D341Med (cell line): ENCODE measurements at regions not wholly inside any gene's neighbourhood (a gene's known extent, or its start where the extent isn't known, plus 50 kb on each side); places are given as distances from the start of the nearest gene placed in this dataset.

Experiments
- DNase-seq: peaks from one replicate; pipeline ENCODE4 v3.0.0; 2012; ENCODE audit warnings: low spot score

DNA sequence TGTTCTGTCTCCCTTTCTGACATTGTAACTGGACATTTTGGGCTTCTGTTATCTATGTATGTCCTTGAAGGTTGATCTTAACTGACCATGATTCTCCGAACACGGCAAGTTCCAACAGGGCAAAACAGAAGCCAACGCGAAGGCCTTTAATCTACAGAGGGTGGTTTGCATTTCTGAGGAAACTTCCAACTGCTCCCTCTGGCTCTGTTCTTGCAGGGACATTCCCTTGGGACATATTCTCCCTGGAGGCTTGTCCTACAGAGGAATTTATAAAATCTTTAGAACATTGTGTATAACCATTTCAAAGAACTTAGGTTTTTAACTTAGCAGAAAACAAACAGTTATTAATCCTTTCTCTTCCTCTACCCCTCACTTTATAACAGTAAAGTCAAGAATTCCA is 189.0 kb upstream of the CDYL start:
- DNase-seq = no peak

GRCh38 chr6:4586469-4586859 is 189.7 kb upstream of the CDYL start:
- no peak for DNase-seq

DNA sequence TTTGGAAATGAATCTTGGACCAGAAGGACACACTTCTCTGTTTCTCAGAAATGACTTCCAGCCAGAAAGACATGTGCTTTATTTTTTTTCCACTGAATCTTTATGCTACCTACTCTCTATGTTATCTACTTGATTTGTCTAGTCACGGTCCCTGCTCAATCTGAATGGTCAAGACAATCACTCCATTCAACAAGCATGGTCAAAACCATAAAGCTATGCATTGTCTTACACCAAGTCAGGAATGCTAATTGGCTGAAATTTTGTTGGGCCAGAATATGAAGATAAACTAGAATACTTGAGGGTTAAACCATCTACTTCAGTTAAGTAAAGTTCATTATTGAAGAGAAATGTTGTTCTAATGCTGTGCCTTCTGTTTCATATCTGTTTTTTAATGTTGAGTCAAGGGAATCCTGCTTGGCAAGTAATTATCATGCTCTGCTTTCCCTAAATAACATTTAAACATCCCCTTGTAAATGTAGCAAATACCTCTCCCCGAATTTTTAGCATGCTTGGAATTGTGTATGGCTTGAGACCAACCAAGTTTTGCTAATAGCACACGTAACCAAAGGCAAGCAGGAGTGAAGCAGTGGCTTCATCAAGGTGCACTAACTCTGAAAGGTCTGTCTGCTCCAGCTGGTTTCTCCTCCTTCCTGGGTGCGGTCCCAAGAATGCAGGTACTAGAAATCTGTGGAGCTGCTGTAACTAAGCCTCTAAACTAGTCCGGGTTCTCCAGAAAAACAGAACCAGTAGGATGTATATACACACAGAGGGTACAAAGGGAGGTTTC is 190.3 kb upstream of the CDYL start:
- DNase-seq = no peak

GRCh38 chr6:4584801-4585200 is 191.4 kb upstream of the CDYL start:
- no peak for DNase-seq

- DNase-seq = no peak
Observed at GRCh38 chr6:4582506-4583417, 193.4 kb upstream of the CDYL start.

GRCh38 chr6:4581468-4582385 is 194.5 kb upstream of the CDYL start:
- DNase-seq = no peak

- DNase-seq = no peak
Observed at GRCh38 chr6:4580361-4580760, 195.8 kb upstream of the CDYL start.

DNA sequence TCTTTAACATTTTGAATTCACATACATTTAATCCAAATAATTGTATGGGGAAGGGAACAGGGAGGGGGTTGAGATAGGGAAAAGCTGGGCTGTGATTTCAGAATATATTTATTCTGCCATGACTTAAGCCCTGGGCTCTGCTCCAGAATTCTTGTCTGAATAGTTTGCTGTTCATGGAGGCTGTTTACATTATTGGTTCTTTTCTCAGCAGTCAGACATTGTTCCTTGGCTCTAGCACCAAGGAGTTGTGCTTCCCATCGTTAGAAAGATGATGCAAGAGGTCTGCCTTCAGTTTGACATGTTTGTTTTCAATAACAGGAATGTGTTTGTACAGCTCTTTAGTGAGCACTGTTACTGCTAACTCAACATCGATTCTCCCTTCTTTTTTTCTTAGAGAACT is 198.8 kb upstream of the CDYL start:
- DNase-seq = no peak

GRCh38 chr6:4575714-4576113 is 200.5 kb upstream of the CDYL start:
- DNase-seq = no peak

- no peak for DNase-seq
Observed at GRCh38 chr6:4574007-4574406, 202.2 kb upstream of the CDYL start.

GRCh38 chr6:4571011-4571410 is 205.2 kb upstream of the CDYL start:
- DNase-seq = no peak

DNA sequence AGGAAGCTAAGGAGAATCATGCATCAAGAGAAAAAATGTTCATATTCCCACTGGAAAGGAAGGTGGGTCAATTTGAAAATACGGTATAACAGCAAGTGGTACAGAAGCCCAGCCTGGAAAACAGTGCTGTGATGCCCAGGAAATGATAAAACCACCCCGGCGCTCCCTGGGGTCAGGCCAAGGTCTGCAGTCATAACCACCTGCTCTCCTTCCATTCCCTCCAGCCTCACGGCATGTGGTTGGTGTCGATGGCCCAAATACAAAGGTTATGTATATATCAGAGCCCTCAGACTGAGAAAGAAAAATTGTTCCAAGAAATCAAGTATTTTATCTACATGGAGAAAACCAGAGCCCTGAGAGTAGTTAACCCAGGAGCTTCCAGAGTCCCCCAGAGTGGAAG is 208.1 kb upstream of the CDYL start:
- DNase-seq = no peak

GRCh38 chr6:4567141-4567540 is 209.1 kb upstream of the CDYL start:
- DNase-seq = no peak

DNA sequence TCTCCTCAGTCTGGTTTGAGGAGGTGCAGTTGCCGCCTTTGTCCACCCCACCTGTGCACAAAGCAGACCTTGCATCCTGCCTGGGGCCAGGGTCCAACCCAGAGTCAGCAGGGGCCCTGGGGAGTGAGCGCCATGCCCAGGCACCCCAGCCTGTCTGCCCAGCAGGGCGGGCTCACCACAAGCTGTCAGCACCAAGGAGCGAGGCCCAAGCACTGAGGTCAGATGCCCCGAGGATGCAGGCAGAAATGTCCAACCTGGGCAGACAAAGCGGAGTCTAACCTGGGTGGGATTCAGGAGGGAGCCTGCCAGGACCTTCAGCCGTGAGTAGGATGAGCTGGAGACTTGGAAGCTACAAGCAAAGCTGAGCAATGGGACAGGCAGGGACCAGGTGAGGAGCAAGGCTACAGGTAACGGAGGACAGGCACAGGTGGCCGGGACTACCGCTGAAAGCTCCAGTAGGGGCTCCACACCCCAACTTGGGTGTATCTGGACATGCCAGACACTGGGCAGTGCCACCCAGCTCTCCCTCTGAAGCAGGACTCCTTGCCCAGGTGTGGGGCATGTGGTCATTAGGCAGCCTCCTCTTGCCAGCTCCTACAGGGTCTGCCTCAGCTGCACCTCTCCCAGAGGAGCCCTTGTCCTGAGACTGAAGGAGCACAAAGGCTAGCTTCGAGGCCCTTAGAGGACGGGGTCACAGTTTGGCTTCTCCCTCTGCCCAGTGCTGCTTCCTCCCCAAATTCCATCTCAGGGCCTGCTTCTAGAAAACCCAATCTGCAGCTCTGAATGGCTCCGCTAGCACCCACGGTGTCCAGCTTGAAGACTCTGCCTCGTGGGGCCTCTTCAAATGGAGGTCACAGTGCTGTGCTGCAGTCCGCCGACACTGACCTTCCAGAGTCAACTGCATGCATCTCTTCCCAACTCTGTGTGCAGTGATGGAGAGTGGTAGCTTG is 210.6 kb upstream of the CDYL start:
- DNase-seq = no peak

DNA sequence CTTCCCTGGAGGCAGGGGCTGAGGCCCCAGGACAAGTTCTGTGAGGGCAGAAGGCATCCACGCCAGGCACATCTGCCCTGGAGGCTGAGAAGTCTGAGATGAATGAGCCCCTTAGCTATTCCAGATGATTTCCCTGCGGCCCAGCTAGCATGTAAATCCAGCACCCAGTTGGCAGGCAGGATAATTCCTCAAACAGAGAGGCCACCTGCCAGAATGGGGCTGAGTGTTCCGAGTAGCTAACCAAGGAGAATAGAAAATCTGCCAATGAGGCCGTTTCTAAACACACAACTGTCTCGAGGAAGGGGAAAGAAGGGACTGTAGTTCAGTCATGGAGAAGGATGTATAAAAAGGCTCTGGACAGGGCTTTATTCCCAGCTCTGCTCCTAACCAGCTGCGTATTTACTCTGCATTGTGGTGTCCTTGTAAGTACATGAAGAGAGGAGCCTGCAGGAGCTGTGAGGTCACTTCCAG is 211.4 kb upstream of the CDYL start:
- no peak for DNase-seq

DNA sequence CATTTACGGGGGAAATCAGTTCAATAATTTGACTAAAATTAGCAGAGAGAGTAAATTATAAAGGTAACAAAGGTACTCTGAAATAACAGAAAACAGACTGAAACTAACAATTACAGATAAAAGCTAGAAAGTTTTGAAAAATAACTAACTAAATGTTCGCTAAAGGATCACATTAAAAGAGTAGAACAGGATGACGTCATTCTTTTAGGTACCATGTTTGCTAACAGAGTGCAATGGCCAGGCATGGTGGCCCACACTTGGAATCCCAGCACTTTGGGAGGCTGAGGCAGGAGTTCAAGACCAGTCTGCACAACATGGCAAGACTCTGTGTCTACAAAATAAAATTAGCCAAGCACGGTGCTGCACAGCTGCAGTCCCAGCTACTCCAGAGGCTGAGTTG is 212.3 kb upstream of the CDYL start:
- DNase-seq = no peak

- no peak for DNase-seq
Observed at GRCh38 chr6:4563156-4563555, 213.0 kb upstream of the CDYL start.

DNA sequence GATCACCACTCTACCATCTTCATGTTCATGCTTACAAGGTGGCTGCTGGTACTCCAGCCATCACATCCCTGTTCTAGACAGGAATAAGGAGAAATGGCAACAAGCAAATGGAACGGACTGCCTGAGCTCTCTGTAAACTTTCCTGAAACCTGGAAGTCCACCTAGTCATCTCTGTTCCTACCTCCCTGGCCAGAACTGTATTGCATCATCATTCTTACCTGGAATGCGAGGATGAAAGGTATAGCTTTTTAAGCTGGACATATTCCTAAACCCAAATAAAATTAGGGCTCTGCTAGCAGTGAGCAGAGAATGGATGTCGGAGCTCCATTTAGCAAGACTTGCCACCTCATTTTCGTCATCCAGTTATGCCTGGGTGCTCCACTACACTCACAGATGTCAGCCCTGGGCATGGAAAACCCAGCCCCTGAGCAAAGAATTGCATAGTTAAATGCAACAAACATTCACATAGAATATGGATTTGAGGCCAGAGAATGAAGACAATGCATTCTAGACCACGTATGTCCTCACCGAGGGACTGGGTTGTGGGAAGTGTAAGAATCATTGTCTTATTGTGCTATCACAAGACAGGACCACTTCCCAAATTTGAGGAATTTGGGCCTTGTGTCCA is 214.3 kb upstream of the CDYL start:
- DNase-seq = no peak

- DNase-seq = no peak
Observed at GRCh38 chr6:4561078-4561435, 215.1 kb upstream of the CDYL start.

DNA sequence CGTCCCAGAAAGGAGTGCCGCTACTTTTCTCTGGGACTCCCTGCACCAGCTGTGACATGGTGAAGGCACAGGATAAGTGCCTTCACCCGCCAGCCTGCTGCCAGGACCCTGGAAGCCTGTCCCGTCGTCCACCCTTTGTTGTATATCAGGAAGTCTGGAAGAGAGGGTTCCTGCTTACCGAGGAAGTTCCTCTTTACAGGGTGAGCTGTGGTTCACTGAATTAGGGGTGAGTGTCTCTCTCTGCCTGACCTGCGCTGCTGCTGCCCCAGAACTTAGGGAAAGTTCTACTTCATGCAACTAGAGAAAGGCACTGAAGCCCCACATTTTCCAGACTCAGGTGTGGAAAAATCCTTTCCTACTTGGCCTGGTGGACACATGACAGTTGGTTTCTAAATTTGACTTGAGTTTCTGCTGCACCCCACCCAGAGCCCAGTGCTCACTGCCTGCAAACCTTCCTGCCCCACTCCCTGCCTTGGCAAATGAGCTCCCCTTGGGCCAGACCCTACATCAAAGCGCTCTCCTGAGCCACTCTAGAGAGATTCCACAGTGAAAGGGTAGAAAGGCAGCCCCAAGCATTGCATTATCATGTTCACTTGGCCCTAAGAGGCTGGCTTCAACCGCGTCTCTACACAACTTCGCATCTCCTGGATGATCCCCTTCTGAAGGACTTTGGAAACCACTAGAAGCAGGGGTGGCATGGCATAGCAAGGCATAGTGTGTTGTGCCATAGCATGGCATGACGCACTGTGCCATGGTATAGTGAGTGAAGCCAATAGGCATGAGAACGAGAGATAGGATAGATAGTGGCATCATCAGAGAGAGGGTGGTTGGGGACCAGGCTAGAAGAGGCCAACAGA is 215.8 kb upstream of the CDYL start:
- no peak for DNase-seq
